ENCODE measurements at regions not wholly inside any gene's neighbourhood (a gene's known extent, or its start where the extent isn't known, plus 50 kb on each side); places are given as distances from the start of the nearest gene placed in this dataset.
"Not testable (repeated sequence)": the region's sequence is repeated elsewhere in the genome, so short reads cannot be mapped to it uniquely, and the experiment has no call there.

GRCh38 chr7:35871856-35872255, 71.0 kb downstream of the SEPTIN7 start:
- H3K4me3 ChIP-seq (ENCODE audit: control insufficient read depth, low read depth, low read length), result no peak overlapping the region
- no peak for TF ChIP-seq CTCF (IDR thresholded peaks at IDR 0.05; ENCODE audit: control insufficient read depth, insufficient read depth, low read depth, low read length, missing control alignments)

DNA sequence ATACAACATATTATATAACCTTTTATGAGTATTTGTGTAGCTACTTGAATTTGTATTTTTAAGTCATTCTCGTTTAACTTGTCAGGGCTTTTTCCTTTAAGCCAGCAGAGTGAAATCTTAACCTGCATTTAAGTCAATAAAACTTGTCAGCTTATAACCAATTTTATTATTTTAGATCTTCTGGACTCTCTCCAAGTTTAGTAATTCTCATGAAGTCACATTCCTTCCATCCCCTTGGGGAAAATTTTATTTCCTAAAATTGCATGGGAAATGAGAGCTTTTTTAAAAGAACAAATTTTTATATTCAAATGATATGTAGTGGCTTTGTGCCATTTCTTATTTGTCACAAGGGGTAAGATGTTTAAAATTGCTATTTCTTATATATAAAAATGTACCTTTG, 74.0 kb downstream of the SEPTIN7 start:
- TF ChIP-seq CTCF (IDR thresholded peaks at IDR 0.05; ENCODE audit: control insufficient read depth, insufficient read depth, low read depth, low read length, missing control alignments), result no peak
- H3K4me3 ChIP-seq (ENCODE audit: control insufficient read depth, low read depth, low read length), result no peak overlapping the region
- peak; percentile 11 for DNase-seq (ENCODE audit: low read depth)

More at GRCh38 chr7:35871856-35872255, 71.0 kb downstream of the SEPTIN7 start:
- DNase-seq (ENCODE audit: low read depth), result no peak

GRCh38 chr7:35875292-35875691, 74.4 kb downstream of the SEPTIN7 start:
- no peak overlapping the region for H3K4me3 ChIP-seq (ENCODE audit: control insufficient read depth, low read depth, low read length)
- no peak for TF ChIP-seq CTCF (IDR thresholded peaks at IDR 0.05; ENCODE audit: control insufficient read depth, insufficient read depth, low read depth, low read length, missing control alignments)
- peak; percentile 5 for DNase-seq (ENCODE audit: low read depth)

GRCh38 chr7:35878351-35878750, 77.5 kb downstream of the SEPTIN7 start:
- no peak for TF ChIP-seq CTCF (IDR thresholded peaks at IDR 0.05; ENCODE audit: control insufficient read depth, insufficient read depth, low read depth, low read length, missing control alignments)
- DNase-seq (ENCODE audit: low read depth), result no peak
- H3K4me3 ChIP-seq (ENCODE audit: control insufficient read depth, low read depth, low read length), result no peak overlapping the region

DNA sequence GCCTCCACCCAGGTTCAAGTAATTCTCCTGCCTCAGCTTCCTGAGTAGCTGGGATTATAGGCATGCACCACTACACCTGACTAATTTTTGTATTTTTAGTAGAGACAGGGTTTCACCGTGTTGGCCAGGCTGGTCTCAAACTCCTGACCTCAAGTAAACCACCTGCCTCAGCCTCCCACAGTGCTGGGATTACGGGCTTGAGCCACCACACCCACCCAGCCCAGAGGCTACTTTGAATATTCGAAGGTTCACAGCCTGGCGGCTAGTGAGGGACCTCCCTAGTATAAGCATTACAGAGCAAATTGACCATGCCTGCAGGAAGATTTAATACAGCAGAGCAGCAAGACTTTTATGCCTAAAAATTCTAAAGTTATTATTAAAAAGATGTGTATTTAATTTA, 86.6 kb downstream of the SEPTIN7 start:
- DNase-seq (ENCODE audit: low read depth); H3K4me3 ChIP-seq (ENCODE audit: control insufficient read depth, low read depth, low read length): not testable (repeated sequence)

- no peak for DNase-seq (ENCODE audit: low read depth)
- no peak overlapping the region for H3K4me3 ChIP-seq (ENCODE audit: control insufficient read depth, low read depth, low read length)
- TF ChIP-seq CTCF (IDR thresholded peaks at IDR 0.05; ENCODE audit: control insufficient read depth, insufficient read depth, low read depth, low read length, missing control alignments), result no peak
Observed at GRCh38 chr7:35889001-35889400, 88.1 kb downstream of the SEPTIN7 start.

GRCh38 chr7:35889870-35890269, 89.0 kb downstream of the SEPTIN7 start:
- H3K4me3 ChIP-seq (ENCODE audit: control insufficient read depth, low read depth, low read length), result no peak overlapping the region
- no peak for DNase-seq (ENCODE audit: low read depth)
- no peak for TF ChIP-seq CTCF (IDR thresholded peaks at IDR 0.05; ENCODE audit: control insufficient read depth, insufficient read depth, low read depth, low read length, missing control alignments)
